Muscle of leg (tissue), 3 donors: ENCODE measurements at regions not wholly inside any gene's neighbourhood (a gene's known extent, or its start where the extent isn't known, plus 50 kb on each side); places are given as distances from the start of the nearest gene placed in this dataset.
A peak's percentile ranks its signal among the peaks of the same experiment; 100 is the strongest.

Source experiments
- DNase-seq: peaks from one replicate; pipeline ENCODE4 v3.0.0; 2013
- H3K27ac ChIP-seq: one replicate; pipeline ENCODE4 v1.5.1; 2013; ENCODE audit warnings: mild to moderate bottlenecking, low read length, control low read depth
- H3K27me3 ChIP-seq: one replicate; pipeline ENCODE4 v1.6.1; 2013; ENCODE audit warnings: low read length; ENCODE audit not compliant: control insufficient read depth, insufficient read depth
- H3K36me3 ChIP-seq: one replicate; pipeline ENCODE4 v1.6.1; 2013; ENCODE audit warnings: low read length; ENCODE audit not compliant: control insufficient read depth, insufficient read depth
- H3K4me1 ChIP-seq: one replicate; pipeline ENCODE4 v1.6.1; 2013; ENCODE audit warnings: low read length; ENCODE audit not compliant: control insufficient read depth, insufficient read depth
- H3K4me3 ChIP-seq: one replicate; pipeline ENCODE4 v1.5.1; 2013; ENCODE audit warnings: low read length, control low read depth
- H3K9me3 ChIP-seq: replicated peaks from 2 replicates; pipeline ENCODE4 v1.6.1; 2013; ENCODE audit warnings: low read depth, low read length; ENCODE audit not compliant: control insufficient read depth
- WGBS: methylation state at CpG from one replicate; pipeline ENCODE4 v1.1.5; 2013; ENCODE audit warnings: missing lambda C conversion rate; ENCODE audit not compliant: insufficient coverage; 5-methylcytosine and 5-hydroxymethylcytosine counted together

- H3K9me3 ChIP-seq: no peaks in the 10 kb centered on the region
- H3K36me3 ChIP-seq: no peaks in the 10 kb centered on the region
- H3K4me1 ChIP-seq: no peaks in the 10 kb centered on the region
- H3K27ac ChIP-seq: no peak overlapping the region
- no peak overlapping the region for H3K4me3 ChIP-seq
- no peak for DNase-seq
- WGBS: 0% methylated on average over 1 of the region's 2 CpGs
- H3K27me3 ChIP-seq: no peaks in the 10 kb centered on the region
Observed at GRCh38 chr7:52119537-52119936, 802.9 kb upstream of the COBL start.

DNA sequence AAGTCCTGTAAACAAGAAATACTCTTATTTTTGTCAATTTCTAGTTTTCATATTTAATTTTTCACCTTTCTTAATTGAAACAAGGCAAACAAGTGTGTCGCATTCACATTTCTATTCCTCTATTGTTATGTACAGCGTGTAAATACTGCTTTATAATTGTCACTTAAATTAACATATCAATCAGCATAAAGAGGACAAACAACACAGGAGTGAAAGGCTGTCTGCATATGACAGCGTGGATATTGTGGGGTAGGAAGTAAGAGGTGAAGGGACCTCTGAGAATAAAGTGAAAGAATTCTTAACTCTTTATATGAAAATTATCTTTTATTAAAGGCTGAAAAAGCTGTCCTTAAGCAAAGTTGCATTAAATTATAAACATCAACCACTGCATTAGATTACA, 797.9 kb upstream of the COBL start:
- no peak overlapping the region for H3K27ac ChIP-seq
- H3K4me1 ChIP-seq: no peaks in the 10 kb centered on the region
- no peak overlapping the region for H3K4me3 ChIP-seq
- DNase-seq: no peak
- no peaks in the 10 kb centered on the region for H3K9me3 ChIP-seq
- H3K27me3 ChIP-seq: no peaks in the 10 kb centered on the region
- no peaks in the 10 kb centered on the region for H3K36me3 ChIP-seq
- WGBS: no CpG with 5 or more reads among the region's 3 CpGs

GRCh38 chr7:52114056-52114455, 797.4 kb upstream of the COBL start:
- Histone ChIP-seq H3K27me3 (no peaks in the 10 kb centered on the region), H3K9me3 (no peaks in the 10 kb centered on the region), H3K4me3 (no peak overlapping the region), H3K36me3 (no peaks in the 10 kb centered on the region), H3K4me1 (no peaks in the 10 kb centered on the region), H3K27ac (no peak overlapping the region)
- no peak for DNase-seq
- WGBS: no CpG with 5 or more reads among the region's 2 CpGs

GRCh38 chr7:52107355-52107754, 790.7 kb upstream of the COBL start:
- no peak overlapping the region for H3K27ac ChIP-seq
- H3K9me3 ChIP-seq: no peaks in the 10 kb centered on the region
- DNase-seq: no peak
- 72% methylated on average over 3 of the region's 5 CpGs for WGBS
- H3K4me3 ChIP-seq: no peak overlapping the region
- no peaks in the 10 kb centered on the region for H3K27me3 ChIP-seq
- H3K36me3 ChIP-seq: no peaks in the 10 kb centered on the region
- no peaks in the 10 kb centered on the region for H3K4me1 ChIP-seq

- no peak overlapping the region for H3K4me3 ChIP-seq
- no CpG with 5 or more reads among the region's 1 CpG for WGBS
- no peaks in the 10 kb centered on the region for H3K9me3 ChIP-seq
- no peaks in the 10 kb centered on the region for H3K4me1 ChIP-seq
- H3K27me3 ChIP-seq: no peaks in the 10 kb centered on the region
- no peak for DNase-seq
- no peaks in the 10 kb centered on the region for H3K36me3 ChIP-seq
- H3K27ac ChIP-seq: no peak overlapping the region
Observed at GRCh38 chr7:52095861-52096260, 779.3 kb upstream of the COBL start.

- H3K4me1 ChIP-seq: peaks cover 3% of the 10 kb centered on the region
- no peak overlapping the region for H3K4me3 ChIP-seq
- no peak for DNase-seq
- 46% methylated on average over 2 of the region's 2 CpGs for WGBS
- peaks cover 5% of the 10 kb centered on the region for H3K27me3 ChIP-seq
- H3K36me3 ChIP-seq: no peaks in the 10 kb centered on the region
- H3K9me3 ChIP-seq: no peaks in the 10 kb centered on the region
- no peak overlapping the region for H3K27ac ChIP-seq
Observed at GRCh38 chr7:52091996-52092395, 775.4 kb upstream of the COBL start.

- Histone ChIP-seq H3K4me3 (no peak overlapping the region), H3K4me1 (peaks cover 3% of the 10 kb centered on the region), H3K9me3 (no peaks in the 10 kb centered on the region), H3K27me3 (peaks cover 5% of the 10 kb centered on the region), H3K27ac (no peak overlapping the region), H3K36me3 (no peaks in the 10 kb centered on the region)
- WGBS: no CpG with 5 or more reads among the region's 6 CpGs
- DNase-seq: no peak
Observed at GRCh38 chr7:52091101-52091500, 774.5 kb upstream of the COBL start.

DNA sequence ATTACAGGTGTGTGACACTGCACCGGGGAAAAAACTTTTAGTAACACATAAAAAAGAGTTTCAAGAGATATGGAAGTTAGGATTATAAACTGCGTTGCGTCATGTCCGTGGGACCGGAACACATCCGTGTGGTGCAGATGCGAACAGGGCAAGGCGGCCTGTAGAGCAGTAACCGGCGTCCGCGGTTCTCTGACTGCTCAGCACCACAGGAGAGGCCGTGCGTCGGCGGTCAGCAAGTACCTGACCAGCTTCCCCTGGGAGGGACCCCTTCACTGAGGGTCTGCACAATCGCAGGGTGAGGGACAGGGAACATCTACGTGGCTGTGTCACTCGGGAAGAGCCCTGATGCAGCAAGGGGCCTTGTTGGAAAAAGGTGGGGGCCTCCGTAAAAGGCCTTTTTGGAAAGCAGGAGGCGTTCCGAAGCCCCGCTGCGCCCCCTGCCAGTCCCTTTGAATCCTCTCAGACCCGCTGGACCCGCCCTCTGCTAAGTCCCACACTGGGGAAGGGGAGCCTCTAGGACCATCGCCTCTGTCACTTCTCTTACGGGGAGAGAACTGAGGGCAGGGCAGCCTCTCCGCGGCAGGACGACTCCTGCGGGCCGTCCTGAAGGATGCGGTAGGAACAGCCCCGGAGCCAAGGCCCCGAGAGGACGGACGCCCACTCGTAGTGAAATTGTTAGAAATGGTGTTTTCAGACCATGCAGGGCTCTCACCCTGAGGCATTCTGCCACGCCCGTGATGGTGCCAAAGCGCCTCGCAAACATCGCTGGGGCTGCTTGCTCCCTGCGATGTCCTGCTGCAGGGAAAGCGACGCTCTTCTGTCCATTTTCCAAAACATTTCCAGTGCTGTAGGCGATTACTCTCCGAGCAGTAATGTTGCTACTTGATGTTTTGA, 771.6 kb upstream of the COBL start:
- peak; percentile 55 for DNase-seq
- 9% methylated on average over 44 of the region's 49 CpGs for WGBS
- Histone ChIP-seq H3K4me1 (peaks cover 3% of the 10 kb centered on the region), H3K4me3 (peak overlapping the region; percentile 35), H3K27ac (no peak overlapping the region), H3K36me3 (no peaks in the 10 kb centered on the region), H3K27me3 (peaks cover 5% of the 10 kb centered on the region), H3K9me3 (no peaks in the 10 kb centered on the region)

DNA sequence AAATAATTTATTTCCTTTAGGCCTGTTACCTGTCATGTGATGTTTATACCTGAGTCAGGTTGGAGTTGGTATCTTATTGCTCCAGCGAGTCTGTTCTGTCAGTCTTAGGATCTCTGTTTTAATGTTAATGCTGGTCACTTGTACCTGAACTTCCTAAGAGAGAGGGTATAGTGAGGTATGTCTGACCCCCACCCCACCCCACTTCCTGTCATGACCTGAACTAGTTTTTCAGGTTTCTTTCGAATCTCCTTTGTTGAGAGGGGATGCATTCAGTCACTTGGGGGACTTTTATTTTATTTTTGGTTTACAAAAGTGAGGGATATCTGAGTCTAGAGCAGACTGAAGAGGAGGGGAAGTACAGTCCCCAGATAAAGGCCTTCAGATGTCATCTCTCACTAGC, 769.0 kb upstream of the COBL start:
- no peak overlapping the region for H3K4me3 ChIP-seq
- no peaks in the 10 kb centered on the region for H3K36me3 ChIP-seq
- no CpG with 5 or more reads among the region's 2 CpGs for WGBS
- no peak for DNase-seq
- peaks cover 5% of the 10 kb centered on the region for H3K27me3 ChIP-seq
- H3K4me1 ChIP-seq: peaks cover 3% of the 10 kb centered on the region
- no peaks in the 10 kb centered on the region for H3K9me3 ChIP-seq
- no peak overlapping the region for H3K27ac ChIP-seq

DNA sequence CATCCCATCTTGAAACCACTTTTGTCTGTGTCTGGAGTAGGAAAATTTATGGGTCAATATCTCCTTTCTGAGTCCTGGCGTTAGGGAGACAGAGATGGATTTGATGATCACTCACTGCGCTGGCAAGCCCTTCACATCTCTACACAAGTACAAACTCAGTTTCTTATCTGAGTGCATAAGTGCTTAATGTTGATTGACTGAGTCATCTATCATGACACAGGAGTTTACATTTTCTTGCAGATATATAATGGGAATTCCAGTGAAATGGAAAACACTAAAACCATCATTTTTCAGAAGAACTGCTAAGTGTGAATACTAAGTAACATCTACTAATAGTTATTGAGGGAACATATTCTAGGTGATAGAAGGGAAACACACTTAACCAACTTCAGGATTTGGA, 763.9 kb upstream of the COBL start:
- no CpG with 5 or more reads among the region's 2 CpGs for WGBS
- DNase-seq: no peak
- Histone ChIP-seq H3K27me3 (no peaks in the 10 kb centered on the region), H3K4me1 (no peaks in the 10 kb centered on the region), H3K9me3 (no peaks in the 10 kb centered on the region), H3K4me3 (no peak overlapping the region), H3K36me3 (no peaks in the 10 kb centered on the region), H3K27ac (no peak overlapping the region)

DNA sequence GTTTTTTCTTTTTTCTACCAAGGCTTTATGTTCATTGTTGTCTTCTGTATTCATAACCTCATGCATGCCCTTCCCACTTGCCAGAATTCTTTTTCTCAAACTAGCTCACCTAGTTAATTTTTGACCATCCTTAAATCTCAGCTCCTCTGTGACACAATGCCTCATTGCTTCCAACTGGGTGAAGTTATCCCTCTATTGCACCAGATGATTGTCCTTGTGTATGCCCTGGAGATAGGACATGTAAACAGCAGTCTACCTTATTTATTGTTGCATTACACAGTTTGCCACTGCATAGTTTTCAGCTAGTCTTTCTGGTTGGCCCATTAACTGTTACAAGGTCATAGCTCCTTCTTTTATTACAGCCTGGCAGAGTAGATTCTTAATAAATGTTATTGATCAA, 763.1 kb upstream of the COBL start:
- Histone ChIP-seq H3K9me3 (no peaks in the 10 kb centered on the region), H3K36me3 (no peaks in the 10 kb centered on the region), H3K4me3 (no peak overlapping the region), H3K27me3 (no peaks in the 10 kb centered on the region), H3K27ac (no peak overlapping the region), H3K4me1 (no peaks in the 10 kb centered on the region)
- no peak for DNase-seq
